ENCODE measurements at regions not wholly inside any gene's neighbourhood (a gene's known extent, or its start where the extent isn't known, plus 50 kb on each side); places are given as distances from the start of the nearest gene placed in this dataset.

DNA sequence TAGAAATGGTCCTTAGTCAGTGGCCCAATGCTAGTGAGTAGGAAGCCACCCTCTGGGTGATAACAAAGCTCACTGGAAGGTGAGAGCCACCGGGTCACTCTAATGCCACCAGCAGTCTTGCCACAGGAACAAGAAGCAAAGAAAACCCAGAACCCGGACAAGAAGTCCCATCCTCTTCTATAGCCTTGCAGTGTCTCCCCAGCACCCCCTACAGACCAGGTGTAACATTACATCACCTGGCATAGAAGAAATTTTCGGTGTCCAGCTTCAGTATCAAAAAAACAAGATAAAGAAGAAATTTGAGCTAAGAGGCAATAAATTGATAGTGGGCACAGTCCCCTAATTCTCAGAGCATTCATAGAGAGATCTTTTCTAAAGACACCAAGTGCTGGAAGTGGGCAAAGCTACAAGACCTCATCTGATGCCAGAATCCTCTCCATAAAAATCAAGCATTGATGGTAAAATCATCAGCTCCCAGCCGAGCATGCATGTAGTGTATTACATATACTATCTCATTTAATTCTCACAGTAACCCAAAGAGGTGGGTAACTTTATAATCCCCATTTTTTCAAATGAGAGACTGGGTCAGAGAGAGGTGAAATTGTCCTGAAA is 491.0 kb downstream of the MATN1 start:
- TF ChIP-seq, protein P1, sequence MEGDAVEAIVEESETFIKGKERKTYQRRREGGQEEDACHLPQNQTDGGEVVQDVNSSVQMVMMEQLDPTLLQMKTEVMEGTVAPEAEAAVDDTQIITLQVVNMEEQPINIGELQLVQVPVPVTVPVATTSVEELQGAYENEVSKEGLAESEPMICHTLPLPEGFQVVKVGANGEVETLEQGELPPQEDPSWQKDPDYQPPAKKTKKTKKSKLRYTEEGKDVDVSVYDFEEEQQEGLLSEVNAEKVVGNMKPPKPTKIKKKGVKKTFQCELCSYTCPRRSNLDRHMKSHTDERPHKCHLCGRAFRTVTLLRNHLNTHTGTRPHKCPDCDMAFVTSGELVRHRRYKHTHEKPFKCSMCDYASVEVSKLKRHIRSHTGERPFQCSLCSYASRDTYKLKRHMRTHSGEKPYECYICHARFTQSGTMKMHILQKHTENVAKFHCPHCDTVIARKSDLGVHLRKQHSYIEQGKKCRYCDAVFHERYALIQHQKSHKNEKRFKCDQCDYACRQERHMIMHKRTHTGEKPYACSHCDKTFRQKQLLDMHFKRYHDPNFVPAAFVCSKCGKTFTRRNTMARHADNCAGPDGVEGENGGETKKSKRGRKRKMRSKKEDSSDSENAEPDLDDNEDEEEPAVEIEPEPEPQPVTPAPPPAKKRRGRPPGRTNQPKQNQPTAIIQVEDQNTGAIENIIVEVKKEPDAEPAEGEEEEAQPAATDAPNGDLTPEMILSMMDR (IDR thresholded peaks at IDR 0.05), result no peak
- TF ChIP-seq POLR2A (IDR thresholded peaks at IDR 0.05) (no peak), EP300 (IDR thresholded peaks at IDR 0.05) (no peak)

All from ovary (tissue), 3 donors.